Neural cell (in vitro differentiated cells): ENCODE measurements at regions not wholly inside any gene's neighbourhood (a gene's known extent, or its start where the extent isn't known, plus 50 kb on each side); places are given as distances from the start of the nearest gene placed in this dataset.

Source experiments
- EZH2 ChIP-seq: fragments of 200-600, 300-800 bp; shearing (Covaris generic), sonication (generic); IDR thresholded peaks from 2 replicates; pipeline ENCODE4 v1.6.1; 2014; ENCODE audit warnings: antibody characterized with exemption, low read length, borderline replicate concordance, mild to moderate bottlenecking; ENCODE audit not compliant: insufficient read depth, poor library complexity, severe bottlenecking
- POLR2AphosphoS5 ChIP-seq: IDR thresholded peaks from 2 replicates; pipeline ENCODE4 v1.6.1; 2012
- SMC3 ChIP-seq: fragments of 450-650 bp; conservative IDR thresholded peaks from 2 replicates; pipeline ENCODE4 v1.6.1; 2014; ENCODE audit warnings: antibody characterized with exemption, mild to moderate bottlenecking, moderate library complexity; ENCODE audit not compliant: poor library complexity
- TF ChIP-seq, protein P1 (sequence below): fragments of 450-650 bp; IDR thresholded peaks from 2 replicates; pipeline ENCODE4 v1.5.1; 2014; ENCODE audit warnings: antibody characterized with exemption, mild to moderate bottlenecking, moderate library complexity; ENCODE audit not compliant: poor library complexity, severe bottlenecking

DNA sequence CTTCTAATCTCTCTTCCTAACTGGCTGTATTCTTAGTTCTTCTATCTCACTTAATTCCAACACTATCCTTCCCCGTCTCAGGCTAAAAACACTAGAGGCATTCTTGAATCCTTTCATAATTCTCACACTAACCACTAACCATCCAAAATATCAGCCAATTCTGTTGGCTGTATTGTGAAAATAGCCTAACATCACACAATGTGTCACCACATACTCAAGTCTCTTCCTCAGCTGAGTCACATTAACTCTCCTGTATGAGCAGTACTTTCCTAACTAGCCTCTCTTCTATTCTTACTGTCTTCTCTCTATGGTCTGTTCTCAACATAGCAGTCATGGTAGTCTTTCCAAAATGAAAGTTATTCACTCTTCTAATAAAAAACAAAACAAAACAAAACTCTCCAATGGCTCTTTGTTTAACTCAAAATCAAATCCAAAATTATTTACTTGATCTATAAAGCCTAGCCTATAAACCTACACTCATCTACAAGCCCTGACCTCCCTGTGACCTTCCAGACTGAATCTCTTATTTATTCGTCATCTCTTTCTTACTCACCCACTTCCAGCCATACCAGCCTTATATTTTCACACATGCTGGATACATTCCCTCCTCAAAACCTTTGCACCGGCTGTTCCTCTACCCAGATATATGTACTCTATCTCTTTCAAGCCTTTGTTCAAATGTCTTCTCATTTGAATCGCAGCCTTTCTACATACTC lies 445.9 kb downstream of the TLL1 start:
- TF ChIP-seq, protein P1, sequence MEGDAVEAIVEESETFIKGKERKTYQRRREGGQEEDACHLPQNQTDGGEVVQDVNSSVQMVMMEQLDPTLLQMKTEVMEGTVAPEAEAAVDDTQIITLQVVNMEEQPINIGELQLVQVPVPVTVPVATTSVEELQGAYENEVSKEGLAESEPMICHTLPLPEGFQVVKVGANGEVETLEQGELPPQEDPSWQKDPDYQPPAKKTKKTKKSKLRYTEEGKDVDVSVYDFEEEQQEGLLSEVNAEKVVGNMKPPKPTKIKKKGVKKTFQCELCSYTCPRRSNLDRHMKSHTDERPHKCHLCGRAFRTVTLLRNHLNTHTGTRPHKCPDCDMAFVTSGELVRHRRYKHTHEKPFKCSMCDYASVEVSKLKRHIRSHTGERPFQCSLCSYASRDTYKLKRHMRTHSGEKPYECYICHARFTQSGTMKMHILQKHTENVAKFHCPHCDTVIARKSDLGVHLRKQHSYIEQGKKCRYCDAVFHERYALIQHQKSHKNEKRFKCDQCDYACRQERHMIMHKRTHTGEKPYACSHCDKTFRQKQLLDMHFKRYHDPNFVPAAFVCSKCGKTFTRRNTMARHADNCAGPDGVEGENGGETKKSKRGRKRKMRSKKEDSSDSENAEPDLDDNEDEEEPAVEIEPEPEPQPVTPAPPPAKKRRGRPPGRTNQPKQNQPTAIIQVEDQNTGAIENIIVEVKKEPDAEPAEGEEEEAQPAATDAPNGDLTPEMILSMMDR = no peak
- TF ChIP-seq EZH2 (no peak), SMC3 (no peak), POLR2AphosphoS5 (no peak)
